Vagina (tissue), 2 donors: ENCODE measurements at regions not wholly inside any gene's neighbourhood (a gene's known extent, or its start where the extent isn't known, plus 50 kb on each side); places are given as distances from the start of the nearest gene placed in this dataset.

Experiments
- CTCF ChIP-seq, 3 experiments: fragments of 450-650 bp in 2 of 3; fragments of 200-600 bp in 1 of 3; sonication (generic) in 1 of 3; IDR thresholded peaks; one replicate each; pipeline ENCODE4 v1.5.1; 2017 to 2019; ENCODE audit warnings: antibody characterized with exemption in 3 of 3, mild to moderate bottlenecking in 2 of 3, moderate library complexity in 2 of 3
- POLR2A ChIP-seq, 2 donors: fragments of 450-650 bp; IDR thresholded peaks; one replicate each; pipeline ENCODE4 v1.6.1; 2017; ENCODE audit warnings: antibody characterized with exemption in 2 of 2, mild to moderate bottlenecking in 2 of 2, moderate library complexity in 2 of 2
- POLR2AphosphoS5 ChIP-seq, 2 donors: sonication (generic); formaldehyde crosslinking; IDR thresholded peaks; one replicate each; pipeline ENCODE4 v1.9.0; 2017; ENCODE audit warnings: antibody characterized with exemption in 2 of 2, mild to moderate bottlenecking in 2 of 2, low read depth in 1 of 2; ENCODE audit not compliant: insufficient read depth in 1 of 2

GRCh38 chr17:53949473-53950090, 126.9 kb downstream of the KIF2B start:
- TF ChIP-seq CTCF (IDR thresholded peaks at IDR 0.05): no peak
- TF ChIP-seq POLR2AphosphoS5 (IDR thresholded peaks at IDR 0.05; ENCODE audit: insufficient read depth in 1 of 2, low read depth in 1 of 2): no peak
- no peak for TF ChIP-seq POLR2A (IDR thresholded peaks at IDR 0.05)
